T-helper 9 cell (primary cell): ENCODE measurements at regions not wholly inside any gene's neighbourhood (a gene's known extent, or its start where the extent isn't known, plus 50 kb on each side); places are given as distances from the start of the nearest gene placed in this dataset.

Experiments
- DNase-seq: peaks from one replicate; pipeline ENCODE4 v3.0.0-alpha.2; 2020

GRCh38 chr7:52119537-52119936, 802.9 kb upstream of the COBL start:
- DNase-seq, result no peak

GRCh38 chr7:52114509-52114908, 797.9 kb upstream of the COBL start:
- DNase-seq, result no peak

- no peak for DNase-seq
Measured at GRCh38 chr7:52114056-52114455, 797.4 kb upstream of the COBL start.

GRCh38 chr7:52107355-52107754, 790.7 kb upstream of the COBL start:
- no peak for DNase-seq

GRCh38 chr7:52095861-52096260, 779.3 kb upstream of the COBL start:
- no peak for DNase-seq

GRCh38 chr7:52091996-52092395, 775.4 kb upstream of the COBL start:
- DNase-seq, result no peak

- no peak for DNase-seq
Measured at GRCh38 chr7:52091101-52091500, 774.5 kb upstream of the COBL start.

GRCh38 chr7:52088008-52088901, 771.6 kb upstream of the COBL start:
- DNase-seq, result no peak

- no peak for DNase-seq
Measured at GRCh38 chr7:52085610-52086009, 769.0 kb upstream of the COBL start.

GRCh38 chr7:52080493-52080892, 763.9 kb upstream of the COBL start:
- DNase-seq, result no peak

GRCh38 chr7:52079726-52080125, 763.1 kb upstream of the COBL start:
- no peak for DNase-seq

- DNase-seq, result no peak
Measured at GRCh38 chr7:52077571-52077970, 761.0 kb upstream of the COBL start.

GRCh38 chr7:52074912-52075311, 758.3 kb upstream of the COBL start:
- no peak for DNase-seq

GRCh38 chr7:52074071-52074470, 757.5 kb upstream of the COBL start:
- no peak for DNase-seq

GRCh38 chr7:52071744-52072143, 755.1 kb upstream of the COBL start:
- DNase-seq, result no peak

- no peak for DNase-seq
Measured at GRCh38 chr7:52064493-52064892, 747.9 kb upstream of the COBL start.

- DNase-seq, result no peak
Measured at GRCh38 chr7:52061666-52062065, 745.1 kb upstream of the COBL start.

- DNase-seq, result no peak
Measured at GRCh38 chr7:52053525-52053924, 736.9 kb upstream of the COBL start.

- DNase-seq, result no peak
Measured at GRCh38 chr7:52030722-52031121, 714.1 kb upstream of the COBL start.

- no peak for DNase-seq
Measured at GRCh38 chr7:52026140-52026539, 709.5 kb upstream of the COBL start.

- DNase-seq, result no peak
Measured at GRCh38 chr7:52021343-52021742, 704.7 kb upstream of the COBL start.

- no peak for DNase-seq
Measured at GRCh38 chr7:52018680-52019054, 702.1 kb upstream of the COBL start.

- DNase-seq, result no peak
Measured at GRCh38 chr7:52017802-52018679, 701.4 kb upstream of the COBL start.

- no peak for DNase-seq
Measured at GRCh38 chr7:52009181-52009580, 692.6 kb upstream of the COBL start.
